Tibial artery (tissue), 4 donors: ENCODE measurements at regions not wholly inside any gene's neighbourhood (a gene's known extent, or its start where the extent isn't known, plus 50 kb on each side); places are given as distances from the start of the nearest gene placed in this dataset.

Experiments used
- DNase-seq, 2 donors: peaks; one replicate each; pipeline ENCODE4 v3.0.0-alpha.2; 2019
- H3K27ac ChIP-seq, 2 donors: fragments of 200-600 bp; sonication (generic) in 1 of 2; 1 replicate in 1 of 2; 2 replicates in 1 of 2; pipeline ENCODE4 v1.5.1; 2018 to 2019; ENCODE audit warnings: mild to moderate bottlenecking in 1 of 2
- H3K27me3 ChIP-seq, 2 donors: fragments of 200-600 bp; sonication (generic) in 1 of 2; one replicate each; pipeline versions ENCODE4 v1.5.1 to v1.6.0; 2016 to 2019
- H3K36me3 ChIP-seq, 3 donors: fragments of 200-600 bp; sonication (generic) in 2 of 3; one replicate each; pipeline ENCODE4 v1.5.1; 2016 to 2019; ENCODE audit warnings: mild to moderate bottlenecking in 2 of 3
- H3K4me1 ChIP-seq, 4 donors: fragments of 200-600 bp; sonication (generic) in 2 of 4; 1 replicate in 3 of 4; 2 replicates in 1 of 4; pipeline ENCODE4 v1.5.1; 2016 to 2019
- H3K4me3 ChIP-seq, 2 donors: fragments of 200-600 bp; sonication (generic) in 1 of 2; 1 replicate in 1 of 2; 2 replicates in 1 of 2; pipeline ENCODE4 v1.5.1; 2018 to 2019; ENCODE audit warnings: mild to moderate bottlenecking in 2 of 2
- H3K9me3 ChIP-seq, 3 donors: fragments of 200-600 bp; sonication (generic) in 1 of 3; one replicate each; pipeline ENCODE4 v1.5.1; 2016 to 2019
- intact Hi-C: fragments of 100-400 bp; cut with DNase I; formaldehyde crosslinking; loops from one replicate; pipeline ENCODE4 v1.15.0; 2023; ENCODE audit warnings: low total_unique reads
- TF ChIP-seq, protein P1 (sequence below), 2 experiments: fragments of 200-600 bp in 1 of 2; fragments of 450-650 bp in 1 of 2; IDR thresholded peaks; one replicate each; pipeline ENCODE4 v1.5.1; 2017 to 2019; ENCODE audit warnings: antibody characterized with exemption in 2 of 2, mild to moderate bottlenecking in 1 of 2, moderate library complexity in 1 of 2

DNA sequence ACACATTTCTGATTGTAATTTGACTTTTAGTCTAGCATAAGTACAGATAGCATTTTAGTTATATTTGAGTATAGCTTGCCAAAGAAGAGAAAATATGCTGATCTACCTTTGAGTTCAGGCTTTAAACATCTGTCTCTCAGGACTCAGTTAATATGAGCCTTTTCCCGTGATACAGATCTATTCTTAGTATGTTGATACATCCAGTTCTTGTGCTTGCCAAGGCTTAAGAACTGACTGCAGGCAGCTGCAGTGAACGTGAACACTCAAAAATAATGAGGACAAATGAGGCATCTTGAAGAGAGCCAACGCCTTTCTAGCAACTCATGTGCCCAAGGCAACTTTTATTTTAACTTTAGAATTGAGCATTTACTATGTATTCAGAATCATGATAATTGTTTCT, 325.5 kb downstream of the SI start:
- no peaks in the 10 kb centered on the region for H3K36me3 ChIP-seq
- TF ChIP-seq, protein P1, sequence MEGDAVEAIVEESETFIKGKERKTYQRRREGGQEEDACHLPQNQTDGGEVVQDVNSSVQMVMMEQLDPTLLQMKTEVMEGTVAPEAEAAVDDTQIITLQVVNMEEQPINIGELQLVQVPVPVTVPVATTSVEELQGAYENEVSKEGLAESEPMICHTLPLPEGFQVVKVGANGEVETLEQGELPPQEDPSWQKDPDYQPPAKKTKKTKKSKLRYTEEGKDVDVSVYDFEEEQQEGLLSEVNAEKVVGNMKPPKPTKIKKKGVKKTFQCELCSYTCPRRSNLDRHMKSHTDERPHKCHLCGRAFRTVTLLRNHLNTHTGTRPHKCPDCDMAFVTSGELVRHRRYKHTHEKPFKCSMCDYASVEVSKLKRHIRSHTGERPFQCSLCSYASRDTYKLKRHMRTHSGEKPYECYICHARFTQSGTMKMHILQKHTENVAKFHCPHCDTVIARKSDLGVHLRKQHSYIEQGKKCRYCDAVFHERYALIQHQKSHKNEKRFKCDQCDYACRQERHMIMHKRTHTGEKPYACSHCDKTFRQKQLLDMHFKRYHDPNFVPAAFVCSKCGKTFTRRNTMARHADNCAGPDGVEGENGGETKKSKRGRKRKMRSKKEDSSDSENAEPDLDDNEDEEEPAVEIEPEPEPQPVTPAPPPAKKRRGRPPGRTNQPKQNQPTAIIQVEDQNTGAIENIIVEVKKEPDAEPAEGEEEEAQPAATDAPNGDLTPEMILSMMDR (IDR thresholded peaks at IDR 0.05), result no peak
- no peak for DNase-seq
- no peak overlapping the region for H3K27ac ChIP-seq
- H3K9me3 ChIP-seq, result no peaks in the 10 kb centered on the region
- no peaks in the 10 kb centered on the region for H3K4me1 ChIP-seq
- H3K4me3 ChIP-seq, result no peak overlapping the region
- intact Hi-C loops, result no loop called here
- H3K27me3 ChIP-seq, result no peaks in the 10 kb centered on the region

DNA sequence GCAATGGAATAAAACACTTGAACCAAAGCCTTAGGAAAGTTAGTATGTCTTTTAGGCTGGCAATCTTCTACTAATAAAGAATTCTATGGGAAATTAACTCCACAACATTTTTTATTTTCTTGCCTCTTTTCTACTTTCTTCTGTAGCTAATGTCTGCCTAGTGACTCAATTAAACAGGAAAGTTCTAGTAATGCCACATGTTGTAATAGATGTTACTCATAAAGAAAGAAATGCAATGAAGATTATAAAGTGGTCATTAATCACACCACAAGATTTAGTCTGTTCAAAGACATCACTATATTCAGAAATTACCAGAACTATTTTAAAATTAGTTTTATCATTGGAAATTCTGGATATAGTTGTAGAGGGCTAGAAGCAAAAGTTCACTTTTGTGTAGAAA, 329.7 kb downstream of the SI start:
- H3K4me3 ChIP-seq, result no peak overlapping the region
- H3K27ac ChIP-seq, result no peak overlapping the region
- H3K9me3 ChIP-seq, result no peaks in the 10 kb centered on the region
- TF ChIP-seq, protein P1 (IDR thresholded peaks at IDR 0.05), result no peak
- H3K36me3 ChIP-seq, result no peaks in the 10 kb centered on the region
- no peak for DNase-seq
- intact Hi-C loops, result no loop called here
- H3K4me1 ChIP-seq, result no peaks in the 10 kb centered on the region
- H3K27me3 ChIP-seq, result no peaks in the 10 kb centered on the region

DNA sequence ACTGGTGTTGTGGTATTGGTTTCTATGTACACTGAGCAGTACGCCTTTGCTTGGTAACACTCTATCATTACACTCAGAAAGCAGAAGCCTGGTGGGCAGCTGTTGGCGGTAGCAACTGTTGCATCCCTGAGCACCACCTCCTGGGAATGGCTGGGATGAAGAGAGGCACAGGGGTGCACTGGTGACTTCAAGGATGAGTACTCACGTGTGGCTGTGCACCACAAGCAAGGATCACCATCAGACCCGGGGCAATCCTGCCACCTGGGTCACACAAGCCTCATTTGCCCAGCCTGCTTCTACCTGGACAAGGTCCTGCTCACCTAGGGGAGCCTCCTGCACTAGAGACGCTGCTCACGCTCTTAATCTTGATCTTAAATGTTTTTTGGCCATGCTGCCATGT, 336.4 kb downstream of the SI start:
- TF ChIP-seq, protein P1 (IDR thresholded peaks at IDR 0.05), result no peak
- Histone ChIP-seq H3K27me3 (no peaks in the 10 kb centered on the region), H3K4me3 (no peak overlapping the region), H3K27ac (no peak overlapping the region), H3K4me1 (no peaks in the 10 kb centered on the region), H3K36me3 (no peaks in the 10 kb centered on the region), H3K9me3 (no peaks in the 10 kb centered on the region)
- no peak for DNase-seq
- intact Hi-C loops, result no loop called here

DNA sequence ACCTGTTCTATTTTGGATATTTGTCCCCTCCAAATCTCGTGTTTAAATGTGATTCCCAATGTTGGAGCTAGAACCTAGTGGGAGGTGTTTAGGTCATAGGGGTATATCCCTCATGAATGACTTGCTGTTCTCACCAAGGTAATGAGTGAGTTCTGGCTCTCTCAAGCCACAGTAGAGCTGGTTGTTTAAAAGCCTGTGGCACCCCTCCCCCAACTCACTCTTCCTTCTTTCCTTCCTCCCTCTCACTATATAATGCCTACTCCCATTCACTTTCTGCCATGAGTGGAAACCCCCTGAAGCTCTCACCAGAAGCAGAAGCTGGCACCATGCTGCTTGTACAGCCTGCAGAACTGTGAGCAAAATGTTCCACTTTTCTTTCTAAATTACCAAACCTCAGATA, 341.1 kb downstream of the SI start:
- H3K4me3 ChIP-seq, result no peak overlapping the region
- DNase-seq, result no peak
- H3K4me1 ChIP-seq, result no peaks in the 10 kb centered on the region
- no peaks in the 10 kb centered on the region for H3K27me3 ChIP-seq
- TF ChIP-seq, protein P1 (IDR thresholded peaks at IDR 0.05), result no peak
- H3K9me3 ChIP-seq, result no peaks in the 10 kb centered on the region
- no peak overlapping the region for H3K27ac ChIP-seq
- H3K36me3 ChIP-seq, result no peaks in the 10 kb centered on the region
- intact Hi-C loops, result no loop called here

DNA sequence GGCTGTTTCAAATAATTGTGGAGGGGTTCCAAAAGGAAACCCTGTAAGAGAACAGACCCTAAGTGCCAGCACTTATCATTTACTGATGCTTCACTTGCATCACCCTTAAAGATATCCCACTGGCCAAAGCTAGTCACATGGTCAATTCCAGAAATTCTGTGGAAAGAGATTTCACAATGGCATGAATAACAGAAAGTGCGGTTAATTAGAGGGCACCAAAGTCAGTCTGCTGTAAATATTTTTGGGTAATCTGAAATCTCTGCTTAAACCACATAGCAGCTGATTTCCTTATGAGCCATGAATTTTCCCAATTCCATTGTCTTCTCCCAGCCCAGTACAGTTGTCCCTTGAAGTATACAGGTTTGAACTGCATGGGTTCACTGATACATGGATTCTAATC, 346.1 kb downstream of the SI start:
- intact Hi-C loops, result no loop called here
- TF ChIP-seq, protein P1 (IDR thresholded peaks at IDR 0.05), result no peak
- H3K4me1 ChIP-seq, result no peaks in the 10 kb centered on the region
- no peak overlapping the region for H3K4me3 ChIP-seq
- H3K27ac ChIP-seq, result no peak overlapping the region
- H3K9me3 ChIP-seq, result no peaks in the 10 kb centered on the region
- H3K27me3 ChIP-seq, result no peaks in the 10 kb centered on the region
- no peaks in the 10 kb centered on the region for H3K36me3 ChIP-seq
- no peak for DNase-seq

DNA sequence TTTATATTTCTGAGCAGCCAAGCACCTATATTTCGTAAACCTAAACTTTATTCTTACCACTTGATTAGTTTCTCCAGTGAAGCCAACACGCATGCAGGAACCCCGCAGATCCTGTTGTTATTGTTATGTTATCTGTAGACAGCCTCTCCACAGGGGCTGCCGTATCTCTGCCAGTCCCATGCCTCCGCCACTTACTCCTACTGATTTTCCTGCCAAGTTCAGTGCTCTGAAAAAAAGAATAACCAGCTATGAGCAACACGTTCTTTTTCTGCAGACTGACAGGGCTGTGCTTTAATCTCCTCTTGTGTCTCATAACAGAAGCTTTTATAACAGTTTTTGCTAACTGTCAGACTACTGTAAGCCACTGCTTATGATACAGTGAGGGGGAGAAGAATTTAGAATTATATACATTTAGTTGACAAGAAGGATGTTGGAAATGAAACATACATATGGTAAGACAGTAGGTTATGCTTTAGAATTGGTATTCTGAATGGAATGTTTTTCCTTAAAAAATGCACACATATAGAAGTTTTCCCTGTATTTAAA, 347.4 kb downstream of the SI start:
- no peaks in the 10 kb centered on the region for H3K4me1 ChIP-seq
- H3K27me3 ChIP-seq, result no peaks in the 10 kb centered on the region
- TF ChIP-seq, protein P1 (IDR thresholded peaks at IDR 0.05), result no peak

More for the DNA sequence above, 347.4 kb downstream of the SI start:
- Histone ChIP-seq H3K27ac (no peak overlapping the region), H3K36me3 (no peaks in the 10 kb centered on the region), H3K4me3 (no peak overlapping the region), H3K9me3 (no peaks in the 10 kb centered on the region)
- no peak for DNase-seq
- intact Hi-C loops, result no loop called here
